Head of caudate nucleus (tissue), 42 donors: ENCODE measurements at regions not wholly inside any gene's neighbourhood (a gene's known extent, or its start where the extent isn't known, plus 50 kb on each side); places are given as distances from the start of the nearest gene placed in this dataset.

Source experiments
- DNase-seq, 42 donors: peaks; one replicate each; pipeline versions ENCODE4 v3.0.0 to v3.0.0-alpha.2; 2020 to 2021; ENCODE audit warnings: mixed read lengths in 7 of 42
- intact Hi-C: fragments of 100-400 bp; cut with DNase I; formaldehyde crosslinking; loops from one replicate; pipeline ENCODE4 v1.15.0; 2022

DNA sequence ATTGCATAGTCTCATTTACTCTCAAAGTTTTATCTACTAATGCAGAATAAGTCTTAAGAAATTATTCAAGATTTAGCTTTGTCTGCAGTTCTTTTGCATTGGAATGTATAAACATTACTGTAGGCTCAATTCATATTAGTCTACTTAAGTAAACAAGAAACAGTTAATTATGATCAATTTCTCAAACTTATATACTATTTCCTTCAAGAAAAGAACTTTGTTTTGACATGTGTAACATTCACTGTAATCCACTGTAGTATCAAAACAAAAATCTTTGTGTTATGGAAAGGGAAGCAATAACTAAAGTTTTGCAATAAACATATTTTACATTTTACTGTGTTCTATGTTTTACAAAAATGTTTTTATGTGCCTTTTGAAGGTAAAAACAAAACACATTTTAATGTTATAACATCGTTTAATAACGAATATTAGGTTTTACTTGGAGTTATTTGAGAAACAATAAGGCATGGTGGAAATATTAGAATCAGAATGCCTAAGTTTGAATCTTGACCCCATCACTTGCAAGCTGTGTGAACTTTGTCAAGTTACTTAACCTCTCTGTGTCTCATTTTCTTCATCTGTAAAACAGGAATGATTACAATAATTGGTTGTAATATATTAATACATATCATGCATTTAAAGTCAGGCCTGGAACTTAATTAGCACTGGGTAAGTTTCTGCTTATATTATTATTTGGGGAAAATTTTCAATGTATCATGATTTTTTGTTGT lies 77.0 kb upstream of the DPH5 start:
- no peak for DNase-seq
- intact Hi-C loops: no loop called here

DNA sequence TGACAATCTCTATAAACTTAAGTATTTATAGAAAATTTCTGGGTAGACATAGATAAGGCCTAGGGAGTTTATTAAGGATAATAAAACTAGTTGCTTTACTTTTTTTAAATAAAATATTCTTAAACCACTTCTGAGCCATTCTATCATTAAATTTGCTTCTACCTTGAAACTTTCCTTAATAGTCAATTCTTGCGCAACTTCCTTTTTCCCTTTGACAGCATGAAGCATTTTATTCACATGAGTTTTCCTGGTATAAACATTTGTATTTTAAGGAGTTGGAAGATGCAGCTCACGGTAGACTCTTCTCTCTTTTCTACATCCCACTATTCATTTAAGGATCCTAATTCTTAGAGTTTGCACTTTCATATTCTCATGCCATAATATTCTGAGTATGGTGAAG lies 75.8 kb upstream of the DPH5 start:
- no peak for DNase-seq
- intact Hi-C loops: no loop called here

DNA sequence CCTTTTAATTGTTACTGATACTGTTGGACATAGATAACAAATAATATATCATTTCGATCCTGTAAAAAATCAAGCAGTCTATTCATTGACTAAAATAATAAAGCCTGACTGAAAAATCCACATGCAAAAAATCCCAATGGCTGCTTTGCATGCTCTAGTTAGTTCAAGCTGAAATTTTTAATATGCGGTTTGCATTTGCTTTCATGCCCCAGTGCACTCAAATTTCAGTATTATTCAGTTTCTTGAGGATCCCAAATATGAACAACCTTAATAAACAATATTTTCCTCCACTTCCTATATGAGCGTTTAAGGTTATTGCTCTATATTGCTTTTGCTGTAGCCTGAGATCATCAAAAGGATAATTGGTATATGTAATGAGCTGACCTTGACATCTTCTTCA lies 75.1 kb upstream of the DPH5 start:
- intact Hi-C loops: no loop called here
- DNase-seq: no peak

DNA sequence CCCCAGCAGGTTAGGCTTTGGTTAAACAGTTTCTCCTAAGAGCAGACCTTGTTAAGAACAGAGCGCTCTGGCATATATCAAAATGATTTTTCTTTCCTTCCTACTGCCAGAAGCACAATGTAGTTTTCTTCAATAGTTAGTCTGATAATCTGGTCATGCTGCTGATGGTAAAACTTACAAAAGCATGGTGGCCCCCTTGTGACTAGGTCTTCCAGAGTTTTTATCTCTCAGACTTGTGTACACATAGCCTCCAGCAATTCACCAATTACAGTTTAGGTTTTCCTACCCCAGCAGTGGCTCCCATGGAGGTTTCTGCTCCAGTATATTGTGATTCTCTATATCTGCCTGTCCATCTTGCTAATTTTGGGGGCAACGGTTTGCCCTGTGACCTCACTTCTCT lies 73.3 kb upstream of the DPH5 start:
- DNase-seq: no peak
- intact Hi-C loops: no loop called here

DNA sequence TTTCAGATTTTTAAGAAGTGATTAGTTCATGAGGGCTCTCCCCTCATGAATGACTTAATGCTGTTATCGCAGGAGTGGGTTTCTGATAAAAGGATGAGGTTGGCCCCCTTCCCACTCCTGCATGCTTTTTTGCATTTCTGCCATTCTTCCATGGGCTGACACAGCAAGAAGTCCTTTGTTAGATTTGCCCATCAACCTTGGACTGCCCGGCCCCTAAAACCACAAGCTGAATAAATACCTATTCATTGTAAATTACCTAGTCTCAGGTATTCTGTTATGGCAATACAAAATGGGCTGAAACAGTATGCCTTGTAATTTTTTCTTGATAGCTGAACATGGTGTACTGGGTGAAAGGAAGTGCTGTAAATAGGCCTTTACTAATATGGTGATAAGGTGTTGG lies 72.7 kb upstream of the DPH5 start:
- intact Hi-C loops: no loop called here
- no peak for DNase-seq

DNA sequence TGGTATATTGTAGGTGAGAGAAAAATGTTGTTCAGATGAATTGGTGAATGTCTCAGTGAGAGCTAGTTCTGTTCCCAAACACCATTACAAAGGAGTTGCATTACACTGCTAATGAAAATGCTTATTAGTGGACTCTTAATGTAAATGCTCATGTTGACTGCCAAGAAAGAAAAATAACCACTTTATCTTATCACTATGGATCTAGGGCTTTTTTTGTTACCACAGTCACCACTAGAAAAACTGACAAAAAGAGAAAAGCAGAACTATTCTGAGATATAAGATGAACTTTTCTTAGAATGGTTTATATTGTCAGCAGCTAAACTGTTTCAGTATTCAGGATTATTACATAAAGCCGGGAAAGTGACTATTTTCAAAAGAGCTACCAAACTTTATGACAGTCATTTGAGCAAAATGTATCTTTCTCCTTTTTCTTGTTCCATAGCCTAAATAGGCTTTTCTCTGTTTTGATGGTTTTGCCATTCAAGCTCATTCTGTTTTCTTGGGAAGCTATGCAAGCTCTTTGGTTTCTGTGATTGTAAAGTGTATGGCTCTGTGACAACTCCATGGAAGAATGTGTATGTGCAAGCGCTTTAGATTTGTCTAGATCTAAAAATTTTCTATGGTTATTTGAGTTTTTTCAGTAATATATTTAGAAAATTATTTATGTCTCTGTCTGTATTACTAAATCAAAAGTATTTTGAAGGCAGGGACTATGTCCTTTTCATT lies 64.2 kb upstream of the DPH5 start:
- intact Hi-C loops: no loop called here
- no peak for DNase-seq

- no peak for DNase-seq
- intact Hi-C loops: no loop called here
Observed at GRCh38 chr1:101088431-101088830, 62.8 kb upstream of the DPH5 start.

- DNase-seq: no peak
Observed at GRCh38 chr1:101086783-101087182, 61.2 kb upstream of the DPH5 start.

DNA sequence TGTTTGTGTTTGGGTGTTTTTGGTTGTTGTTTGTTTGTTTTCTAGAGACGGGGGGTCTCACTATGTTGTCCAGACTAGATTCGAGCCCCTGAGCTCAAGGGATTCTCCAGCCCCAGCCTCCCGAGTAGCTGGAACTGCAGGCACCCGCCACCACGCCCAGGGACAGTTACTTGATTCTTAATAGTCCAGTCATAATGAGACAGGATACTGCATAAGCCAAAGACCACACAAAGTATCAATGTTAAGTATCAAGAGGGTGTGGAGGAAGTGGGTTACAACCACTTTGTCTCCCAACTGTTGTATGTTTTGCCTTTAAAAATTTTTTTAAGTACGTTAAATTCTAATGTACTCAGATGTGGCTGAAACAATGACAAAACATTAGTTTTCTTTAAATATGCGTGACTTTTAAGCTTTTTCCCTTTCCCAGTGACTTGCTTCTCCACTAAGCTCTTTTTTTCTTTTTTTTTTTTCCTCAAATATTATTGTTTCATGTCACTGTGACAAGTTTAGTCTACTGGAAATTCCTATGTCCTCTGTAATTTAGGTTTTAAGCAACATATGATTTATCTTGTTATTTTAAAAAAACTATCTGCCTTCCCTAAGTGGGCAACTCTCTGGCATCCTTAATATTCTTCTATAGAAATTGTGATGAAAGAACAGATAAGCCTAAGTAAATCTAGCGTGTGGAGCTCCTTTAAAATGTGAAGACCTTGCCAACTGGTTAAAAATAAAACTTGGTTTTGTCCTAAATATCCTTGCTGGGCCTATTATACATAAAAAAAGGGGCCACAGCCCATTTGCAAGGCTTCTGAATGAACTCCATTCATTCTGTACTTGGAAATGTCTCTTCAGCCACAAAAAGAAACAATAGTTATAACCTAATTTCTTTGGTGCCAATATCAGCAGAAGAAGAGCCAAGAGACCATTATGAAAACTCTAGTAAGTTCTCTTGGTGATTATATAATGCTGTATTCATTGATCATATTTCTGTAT lies 56.2 kb upstream of the DPH5 start:
- intact Hi-C loops: no loop called here
- DNase-seq: no peak

More at GRCh38 chr1:101086783-101087182, 61.2 kb upstream of the DPH5 start:
- intact Hi-C loops: no loop called here

- intact Hi-C loops: no loop called here
- DNase-seq: peak in 9 of 42 donors; percentile 8 to 42 (median 16)
Observed at GRCh38 chr1:101080859-101081258, 55.3 kb upstream of the DPH5 start.

- intact Hi-C loops: no loop called here
- DNase-seq: no peak
Observed at GRCh38 chr1:101079341-101079740, 53.8 kb upstream of the DPH5 start.

GRCh38 chr1:101077849-101078248 lies 52.3 kb upstream of the DPH5 start:
- intact Hi-C loops: no loop called here
- DNase-seq: no peak

GRCh38 chr1:101075926-101076325 lies 50.3 kb upstream of the DPH5 start:
- intact Hi-C loops: no loop called here
- DNase-seq: no peak
